ENCODE measurements at regions not wholly inside any gene's neighbourhood (a gene's known extent, or its start where the extent isn't known, plus 50 kb on each side); places are given as distances from the start of the nearest gene placed in this dataset.

DNA sequence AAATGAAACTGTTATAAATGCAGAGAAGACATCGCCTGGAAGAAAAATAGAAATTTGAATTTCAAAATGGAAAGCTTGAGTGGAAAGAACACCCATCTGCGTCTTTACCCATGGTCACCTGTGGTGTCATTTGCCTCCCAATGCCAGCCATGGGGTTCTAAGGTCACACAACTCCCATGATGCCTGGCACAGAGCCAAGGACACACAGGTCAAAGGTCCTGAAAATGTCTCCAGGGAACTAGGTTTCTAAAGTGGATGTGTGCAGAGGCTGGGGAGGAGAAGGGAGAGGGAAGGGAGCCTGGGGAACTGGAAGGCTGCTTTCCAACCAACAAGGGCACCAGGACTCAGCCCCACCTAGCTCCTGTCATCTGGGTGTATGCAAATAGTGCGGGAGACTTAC is 724.0 kb upstream of the TMEM132C start:
- TF ChIP-seq, protein P1, sequence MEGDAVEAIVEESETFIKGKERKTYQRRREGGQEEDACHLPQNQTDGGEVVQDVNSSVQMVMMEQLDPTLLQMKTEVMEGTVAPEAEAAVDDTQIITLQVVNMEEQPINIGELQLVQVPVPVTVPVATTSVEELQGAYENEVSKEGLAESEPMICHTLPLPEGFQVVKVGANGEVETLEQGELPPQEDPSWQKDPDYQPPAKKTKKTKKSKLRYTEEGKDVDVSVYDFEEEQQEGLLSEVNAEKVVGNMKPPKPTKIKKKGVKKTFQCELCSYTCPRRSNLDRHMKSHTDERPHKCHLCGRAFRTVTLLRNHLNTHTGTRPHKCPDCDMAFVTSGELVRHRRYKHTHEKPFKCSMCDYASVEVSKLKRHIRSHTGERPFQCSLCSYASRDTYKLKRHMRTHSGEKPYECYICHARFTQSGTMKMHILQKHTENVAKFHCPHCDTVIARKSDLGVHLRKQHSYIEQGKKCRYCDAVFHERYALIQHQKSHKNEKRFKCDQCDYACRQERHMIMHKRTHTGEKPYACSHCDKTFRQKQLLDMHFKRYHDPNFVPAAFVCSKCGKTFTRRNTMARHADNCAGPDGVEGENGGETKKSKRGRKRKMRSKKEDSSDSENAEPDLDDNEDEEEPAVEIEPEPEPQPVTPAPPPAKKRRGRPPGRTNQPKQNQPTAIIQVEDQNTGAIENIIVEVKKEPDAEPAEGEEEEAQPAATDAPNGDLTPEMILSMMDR (IDR thresholded peaks at IDR 0.05 in 8 of 11, conservative IDR thresholded peaks at IDR 0.05 in 3 of 11): no peak
- TF ChIP-seq POLR2A (IDR thresholded peaks at IDR 0.05) (no peak), POLR2AphosphoS5 (IDR thresholded peaks at IDR 0.05) (no peak)
